SK-N-SH (cell line): ENCODE measurements at regions not wholly inside any gene's neighbourhood (a gene's known extent, or its start where the extent isn't known, plus 50 kb on each side); places are given as distances from the start of the nearest gene placed in this dataset.
A peak's percentile ranks its signal among the peaks of the same experiment; 100 is the strongest.

Experiments
- CTCF ChIA-PET: fragments of 300-600, 350-600 bp; formaldehyde crosslinking; extraction: SDS; loops from one replicate; lab custom pipeline; 2021; lab: Yijun Ruan, JAX
- POLR2A ChIA-PET: fragments of 350-600 bp; sonication (Branson Sonifier 250); formaldehyde crosslinking; extraction: SDS; loops from one replicate; lab custom pipeline; 2020; ENCODE audit warnings: antibody characterized with exemption, inconsistent platforms; lab: Yijun Ruan, JAX
- DNase-seq: peaks from one replicate; pipeline ENCODE4 v3.0.0; 2012
- H2AFZ ChIP-seq: fragments of 200-600 bp; sonication (generic); 2 replicates; pipeline ENCODE4 v1.8.1; 2016; ENCODE audit warnings: antibody characterized with exemption, mild to moderate bottlenecking, low read depth
- H3F3A ChIP-seq: fragments of 200-600 bp; sonication (generic); replicated peaks from 2 replicates; pipeline ENCODE3; 2016; ENCODE audit warnings: antibody characterized with exemption, mild to moderate bottlenecking; ENCODE audit not compliant: insufficient read depth
- H3K27ac ChIP-seq, 2 experiments: fragments of 200-500 bp in 1 of 2; fragments of 200-600 bp in 1 of 2; sonication (Bioruptor generic) in 1 of 2; sonication (generic), shearing (Covaris generic) in 1 of 2; 2 replicates each; pipeline versions ENCODE4 v1.5.1 to v1.6.1; 2014 to 2016; ENCODE audit warnings: low read depth in 2 of 2, inconsistent platforms in 1 of 2, low read length in 1 of 2, mild to moderate bottlenecking in 1 of 2, mixed read lengths in 1 of 2
- H3K27me3 ChIP-seq: fragments of 200-600 bp; sonication (generic), shearing (Covaris generic); 2 replicates; pipeline ENCODE4 v1.6.1; 2016; ENCODE audit warnings: mixed run types; ENCODE audit not compliant: insufficient read depth
- H3K36me3 ChIP-seq, 2 experiments: fragments of 200-500 bp in 1 of 2; fragments of 200-600 bp in 1 of 2; sonication (Bioruptor generic) in 1 of 2; sonication (generic) in 1 of 2; replicated peaks in 1 of 2; 2 replicates each; pipeline versions ENCODE3 to v1.5.1; 2014 to 2016; ENCODE audit warnings: low read length in 1 of 2, mild to moderate bottlenecking in 1 of 2; ENCODE audit not compliant: insufficient read depth in 2 of 2, control insufficient read depth in 1 of 2
- H3K4me1 ChIP-seq, 2 experiments: fragments of 200-500 bp in 1 of 2; fragments of 200-600 bp in 1 of 2; sonication (Bioruptor generic) in 1 of 2; sonication (generic), shearing (Covaris generic) in 1 of 2; 2 replicates each; pipeline versions ENCODE4 v1.5.1 to v1.6.1; 2014 to 2016; ENCODE audit warnings: low read depth in 1 of 2, low read length in 1 of 2, mixed run types in 1 of 2; ENCODE audit not compliant: insufficient read depth in 2 of 2, control insufficient read depth in 1 of 2
- H3K4me2 ChIP-seq: fragments of 200-600 bp; sonication (generic), shearing (Covaris generic); 2 replicates; pipeline ENCODE4 v1.6.1; 2017; ENCODE audit warnings: mixed run types
- H3K4me3 ChIP-seq, 2 experiments: fragments of 200-500 bp in 1 of 2; fragments of 200-600 bp in 1 of 2; sonication (Bioruptor generic) in 1 of 2; sonication (generic), shearing (Covaris generic) in 1 of 2; 2 replicates each; pipeline versions ENCODE4 v1.5.1 to v1.8.1; 2014 to 2016; ENCODE audit warnings: low read depth in 2 of 2, inconsistent platforms in 1 of 2, low read length in 1 of 2, mild to moderate bottlenecking in 1 of 2, mixed read lengths in 1 of 2, moderate library complexity in 1 of 2
- H3K79me2 ChIP-seq: fragments of 200-600 bp; sonication (generic); 2 replicates; pipeline ENCODE4 v1.8.1; 2017; ENCODE audit warnings: mild to moderate bottlenecking; ENCODE audit not compliant: insufficient read depth
- H3K9ac ChIP-seq: fragments of 200-600 bp; sonication (generic); 2 replicates; pipeline ENCODE4 v1.6.1; 2017; ENCODE audit warnings: mixed run types
- H3K9me2 ChIP-seq: fragments of 200-600 bp; sonication (generic); 2 replicates; pipeline ENCODE4 v1.6.1; 2017; ENCODE audit warnings: mixed run types
- H3K9me3 ChIP-seq: fragments of 200-600 bp; sonication (generic); 2 replicates; pipeline ENCODE4 v1.6.1; 2017; ENCODE audit warnings: mixed run types, mild to moderate bottlenecking, moderate library complexity
- H4K20me1 ChIP-seq: fragments of 200-600 bp; sonication (generic); 2 replicates; pipeline ENCODE4 v1.6.1; 2017; ENCODE audit warnings: mild to moderate bottlenecking, mixed run types; ENCODE audit not compliant: insufficient read depth
- CHD2 ChIP-seq: fragments of 150-350 bp; IDR thresholded peaks from 2 replicates; pipeline ENCODE4 v1.6.1; 2018; ENCODE audit warnings: low read length; ENCODE audit not compliant: partially characterized antibody
- EZH2phosphoT487 ChIP-seq: fragments of 200-600 bp; sonication (generic); IDR thresholded peaks from 2 replicates; pipeline ENCODE4 v1.6.1; 2017; ENCODE audit warnings: low read depth, mixed run types, mild to moderate bottlenecking, antibody characterized with exemption, moderate library complexity, borderline replicate concordance
- FOXM1 ChIP-seq: IDR thresholded peaks from 2 replicates; pipeline ENCODE4 v1.4.0; 2012; ENCODE audit warnings: low read depth, mild to moderate bottlenecking
- GABPA ChIP-seq: IDR thresholded peaks from 2 replicates; pipeline ENCODE4 v1.4.0; 2012; ENCODE audit warnings: low read depth, mild to moderate bottlenecking
- RAD21 ChIP-seq: IDR thresholded peaks from 2 replicates; pipeline ENCODE4 v1.6.1; 2012; ENCODE audit warnings: mild to moderate bottlenecking, low read length
- SIN3A ChIP-seq: IDR thresholded peaks from 2 replicates; pipeline ENCODE4 v1.6.1; 2012; ENCODE audit warnings: low read depth, mild to moderate bottlenecking, low read length, moderate library complexity, borderline replicate concordance
- SMC3 ChIP-seq: IDR thresholded peaks from 2 replicates; pipeline ENCODE4 v1.6.1; 2012; ENCODE audit warnings: low read depth, low read length, improper control_type of control experiment
- WGBS: methylation state at CpG from one replicate; pipeline ENCODE4 v1.1.6; 2017; ENCODE audit warnings: low lambda C conversion rate; 5-methylcytosine and 5-hydroxymethylcytosine counted together
- TF ChIP-seq, protein P1 (sequence below): IDR thresholded peaks from 2 replicates; pipeline ENCODE4 v1.4.0; 2012; ENCODE audit warnings: low read depth, borderline replicate concordance
- TF ChIP-seq, protein P2 (sequence below): fragments of 200-600 bp; sonication (generic); IDR thresholded peaks from 2 replicates; pipeline ENCODE4 v1.6.1; 2017; ENCODE audit warnings: antibody characterized with exemption, mild to moderate bottlenecking, moderate library complexity
- TF ChIP-seq, protein P3 (sequence below): IDR thresholded peaks from 2 replicates; pipeline ENCODE4 v1.4.0; 2012; ENCODE audit warnings: low read depth, borderline replicate concordance

DNA sequence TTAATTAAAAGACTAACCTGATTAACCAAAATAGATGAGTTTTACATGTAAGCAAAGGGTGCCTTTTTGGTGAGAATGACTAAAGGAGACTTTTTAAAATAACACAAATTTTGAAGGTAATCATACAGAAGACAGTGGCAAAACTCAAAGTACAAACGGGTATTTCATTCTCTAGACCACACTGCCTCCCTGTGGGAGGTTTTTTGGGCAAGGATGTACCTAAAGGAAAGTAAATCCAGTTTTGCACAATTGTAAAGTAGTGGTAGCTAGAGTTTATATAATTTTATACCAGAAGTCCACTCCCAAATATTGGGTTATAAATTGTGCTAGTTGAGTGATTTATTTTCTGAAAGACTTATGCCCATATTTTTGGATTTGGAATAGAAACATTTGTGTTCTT is 201.0 kb downstream of the PAPSS1 start:
- H3K4me2 ChIP-seq: no peak overlapping the region
- CTCF ChIA-PET: interaction anchor here (0.6 to 7.1 kb wide), 26 partner anchors 9 to 1150 kb away, joined by 3 to 109 read pairs (median 3); partner anchors contain the start of gene DKK2
- POLR2A ChIA-PET: no interaction called here
- H3K9me2 ChIP-seq: no peaks in the 10 kb centered on the region
- no peaks in the 10 kb centered on the region for H3K36me3 ChIP-seq
- no peaks in the 10 kb centered on the region for H4K20me1 ChIP-seq
- peaks cover 0 to 8% of the 10 kb centered on the region in 2 experiments; a peak in 2 of 4 replicates for H3K4me1 ChIP-seq
- H3F3A ChIP-seq: no peaks in the 10 kb centered on the region
- H3K79me2 ChIP-seq: no peaks in the 10 kb centered on the region
- H3K9ac ChIP-seq: no peak overlapping the region
- peak; percentile 25 for DNase-seq
- TF ChIP-seq, protein P1, sequence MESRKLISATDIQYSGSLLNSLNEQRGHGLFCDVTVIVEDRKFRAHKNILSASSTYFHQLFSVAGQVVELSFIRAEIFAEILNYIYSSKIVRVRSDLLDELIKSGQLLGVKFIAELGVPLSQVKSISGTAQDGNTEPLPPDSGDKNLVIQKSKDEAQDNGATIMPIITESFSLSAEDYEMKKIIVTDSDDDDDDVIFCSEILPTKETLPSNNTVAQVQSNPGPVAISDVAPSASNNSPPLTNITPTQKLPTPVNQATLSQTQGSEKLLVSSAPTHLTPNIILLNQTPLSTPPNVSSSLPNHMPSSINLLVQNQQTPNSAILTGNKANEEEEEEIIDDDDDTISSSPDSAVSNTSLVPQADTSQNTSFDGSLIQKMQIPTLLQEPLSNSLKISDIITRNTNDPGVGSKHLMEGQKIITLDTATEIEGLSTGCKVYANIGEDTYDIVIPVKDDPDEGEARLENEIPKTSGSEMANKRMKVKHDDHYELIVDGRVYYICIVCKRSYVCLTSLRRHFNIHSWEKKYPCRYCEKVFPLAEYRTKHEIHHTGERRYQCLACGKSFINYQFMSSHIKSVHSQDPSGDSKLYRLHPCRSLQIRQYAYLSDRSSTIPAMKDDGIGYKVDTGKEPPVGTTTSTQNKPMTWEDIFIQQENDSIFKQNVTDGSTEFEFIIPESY: no peak
- TF ChIP-seq SMC3: peak; percentile 83
- TF ChIP-seq, protein P2, sequence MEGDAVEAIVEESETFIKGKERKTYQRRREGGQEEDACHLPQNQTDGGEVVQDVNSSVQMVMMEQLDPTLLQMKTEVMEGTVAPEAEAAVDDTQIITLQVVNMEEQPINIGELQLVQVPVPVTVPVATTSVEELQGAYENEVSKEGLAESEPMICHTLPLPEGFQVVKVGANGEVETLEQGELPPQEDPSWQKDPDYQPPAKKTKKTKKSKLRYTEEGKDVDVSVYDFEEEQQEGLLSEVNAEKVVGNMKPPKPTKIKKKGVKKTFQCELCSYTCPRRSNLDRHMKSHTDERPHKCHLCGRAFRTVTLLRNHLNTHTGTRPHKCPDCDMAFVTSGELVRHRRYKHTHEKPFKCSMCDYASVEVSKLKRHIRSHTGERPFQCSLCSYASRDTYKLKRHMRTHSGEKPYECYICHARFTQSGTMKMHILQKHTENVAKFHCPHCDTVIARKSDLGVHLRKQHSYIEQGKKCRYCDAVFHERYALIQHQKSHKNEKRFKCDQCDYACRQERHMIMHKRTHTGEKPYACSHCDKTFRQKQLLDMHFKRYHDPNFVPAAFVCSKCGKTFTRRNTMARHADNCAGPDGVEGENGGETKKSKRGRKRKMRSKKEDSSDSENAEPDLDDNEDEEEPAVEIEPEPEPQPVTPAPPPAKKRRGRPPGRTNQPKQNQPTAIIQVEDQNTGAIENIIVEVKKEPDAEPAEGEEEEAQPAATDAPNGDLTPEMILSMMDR: peak; percentile 78
- TF ChIP-seq EZH2phosphoT487: no peak
- TF ChIP-seq RAD21: peak; percentile 97
- WGBS: 0% methylated on average over 1 of the region's 1 CpG
- no peak overlapping the region for H2AFZ ChIP-seq
- H3K27ac ChIP-seq: no peak overlapping the region; a peak in 1 of 4 replicates
- no peaks in the 10 kb centered on the region for H3K9me3 ChIP-seq
- no peak overlapping the region for H3K4me3 ChIP-seq
- no peaks in the 10 kb centered on the region for H3K27me3 ChIP-seq

DNA sequence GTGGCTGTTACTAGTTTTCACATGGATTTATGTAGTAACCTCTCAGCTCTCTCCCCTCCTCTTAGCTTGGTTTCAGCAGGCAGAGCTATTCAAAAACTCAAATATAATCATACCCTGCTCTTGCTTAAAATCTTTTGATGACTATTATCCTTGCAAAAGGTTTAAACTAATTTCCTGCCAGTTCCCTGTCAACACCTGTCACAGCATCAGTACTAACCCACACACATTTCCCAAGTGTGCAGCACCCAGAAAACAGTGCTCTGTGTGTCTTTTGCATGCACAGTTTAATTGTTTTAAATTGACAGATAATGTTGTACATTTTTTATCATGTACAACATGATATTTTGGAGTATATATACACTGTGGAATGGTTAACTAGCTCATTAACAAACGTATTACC is 202.0 kb downstream of the PAPSS1 start:
- 78% methylated on average over 1 of the region's 1 CpG for whole genome bisulfite sequencing
- Histone ChIP-seq H3K9me2 (no peaks in the 10 kb centered on the region), H3K79me2 (no peaks in the 10 kb centered on the region), H3F3A (no peaks in the 10 kb centered on the region), H3K4me3 (no peak overlapping the region), H3K4me1 (peaks cover 0 to 8% of the 10 kb centered on the region in 2 experiments; a peak in 2 of 4 replicates), H3K27me3 (no peaks in the 10 kb centered on the region), H4K20me1 (no peaks in the 10 kb centered on the region), H2AFZ (no peak overlapping the region), H3K4me2 (no peak overlapping the region), H3K27ac (peak overlapping the region in 1 of 2 experiments; percentile 22; a peak in 1 of 4 replicates), H3K9ac (no peak overlapping the region), H3K9me3 (no peaks in the 10 kb centered on the region), H3K36me3 (no peaks in the 10 kb centered on the region)
- no peak for DNase-seq
- ChIA-PET CTCF (interaction anchor here (0.7 to 7.1 kb wide), 15 partner anchors 14 to 1236 kb away, joined by 3 to 109 read pairs (median 4); partner anchors contain the start of gene DKK2), POLR2A (no interaction called here)
- TF ChIP-seq FOXM1: no peak
- TF ChIP-seq CHD2: no peak
- TF ChIP-seq GABPA: no peak
- TF ChIP-seq, protein P2: no peak
- TF ChIP-seq, protein P3, sequence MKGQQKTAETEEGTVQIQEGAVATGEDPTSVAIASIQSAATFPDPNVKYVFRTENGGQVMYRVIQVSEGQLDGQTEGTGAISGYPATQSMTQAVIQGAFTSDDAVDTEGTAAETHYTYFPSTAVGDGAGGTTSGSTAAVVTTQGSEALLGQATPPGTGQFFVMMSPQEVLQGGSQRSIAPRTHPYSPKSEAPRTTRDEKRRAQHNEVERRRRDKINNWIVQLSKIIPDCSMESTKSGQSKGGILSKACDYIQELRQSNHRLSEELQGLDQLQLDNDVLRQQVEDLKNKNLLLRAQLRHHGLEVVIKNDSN: no peak
- TF ChIP-seq SIN3A: no peak
